Adipocyte (in vitro differentiated cells): ENCODE measurements at regions not wholly inside any gene's neighbourhood (a gene's known extent, or its start where the extent isn't known, plus 50 kb on each side); places are given as distances from the start of the nearest gene placed in this dataset.

Source experiments
- DNase-seq: peaks from one replicate; pipeline ENCODE4 v3.0.0-alpha.2; 2015; ENCODE audit warnings: low read depth
- H3K27me3 ChIP-seq: replicated peaks from 2 replicates; pipeline ENCODE4 v1.7.0; 2013; ENCODE audit warnings: mild to moderate bottlenecking, low read length, moderate library complexity; ENCODE audit not compliant: control insufficient read depth, insufficient read depth
- H3K36me3 ChIP-seq: 2 replicates; pipeline ENCODE4 v1.7.0; 2013; ENCODE audit warnings: low read length, mild to moderate bottlenecking, moderate library complexity; ENCODE audit not compliant: control insufficient read depth, insufficient read depth, severe bottlenecking
- H3K4me1 ChIP-seq: 2 replicates; pipeline ENCODE4 v1.7.0; 2013; ENCODE audit warnings: mild to moderate bottlenecking, low read length, moderate library complexity; ENCODE audit not compliant: control insufficient read depth, insufficient read depth
- H3K4me3 ChIP-seq: 2 replicates; pipeline ENCODE4 v1.7.0; 2013; ENCODE audit warnings: mild to moderate bottlenecking, low read length, moderate library complexity
- H3K9ac ChIP-seq: 2 replicates; pipeline ENCODE4 v1.7.0; 2013; ENCODE audit warnings: mild to moderate bottlenecking, low read length, moderate library complexity
- H3K9me3 ChIP-seq: 2 replicates; pipeline ENCODE4 v1.7.0; 2013; ENCODE audit warnings: mild to moderate bottlenecking, low read length, moderate library complexity; ENCODE audit not compliant: control insufficient read depth

- H3K4me3 ChIP-seq: no peak overlapping the region
- H3K27me3 ChIP-seq: no peaks in the 10 kb centered on the region
- H3K9me3 ChIP-seq: no peaks in the 10 kb centered on the region
- no peaks in the 10 kb centered on the region for H3K36me3 ChIP-seq
- H3K9ac ChIP-seq: no peak overlapping the region
- no peaks in the 10 kb centered on the region for H3K4me1 ChIP-seq
- no peak for DNase-seq
These were observed 651.5 kb upstream of the NRP1 start for GRCh38 chr10:33986016-33986415.

GRCh38 chr10:33982995-33983394 is 648.5 kb upstream of the NRP1 start:
- Histone ChIP-seq H3K36me3 (no peaks in the 10 kb centered on the region), H3K9ac (no peak overlapping the region), H3K9me3 (no peaks in the 10 kb centered on the region), H3K4me1 (no peaks in the 10 kb centered on the region), H3K27me3 (no peaks in the 10 kb centered on the region), H3K4me3 (no peak overlapping the region)
- peak; percentile 2 for DNase-seq

GRCh38 chr10:33981301-33981700 is 646.8 kb upstream of the NRP1 start:
- no peak overlapping the region for H3K4me3 ChIP-seq
- no peaks in the 10 kb centered on the region for H3K27me3 ChIP-seq
- no peak for DNase-seq
- H3K9me3 ChIP-seq: no peaks in the 10 kb centered on the region
- no peaks in the 10 kb centered on the region for H3K4me1 ChIP-seq
- no peaks in the 10 kb centered on the region for H3K36me3 ChIP-seq
- no peak overlapping the region for H3K9ac ChIP-seq

GRCh38 chr10:33979195-33979594 is 644.7 kb upstream of the NRP1 start:
- Histone ChIP-seq H3K36me3 (no peaks in the 10 kb centered on the region), H3K27me3 (no peaks in the 10 kb centered on the region), H3K4me3 (no peak overlapping the region), H3K4me1 (no peaks in the 10 kb centered on the region), H3K9me3 (no peaks in the 10 kb centered on the region), H3K9ac (no peak overlapping the region)
- no peak for DNase-seq

- Histone ChIP-seq H3K9me3 (no peaks in the 10 kb centered on the region), H3K4me1 (no peaks in the 10 kb centered on the region), H3K4me3 (no peak overlapping the region), H3K27me3 (no peaks in the 10 kb centered on the region), H3K36me3 (no peaks in the 10 kb centered on the region), H3K9ac (no peak overlapping the region)
- DNase-seq: no peak
These were observed 641.0 kb upstream of the NRP1 start for GRCh38 chr10:33975481-33975880.

- Histone ChIP-seq H3K4me3 (no peak overlapping the region), H3K9ac (no peak overlapping the region), H3K36me3 (no peaks in the 10 kb centered on the region), H3K4me1 (no peaks in the 10 kb centered on the region), H3K9me3 (no peaks in the 10 kb centered on the region), H3K27me3 (no peaks in the 10 kb centered on the region)
- DNase-seq: no peak
These were observed 640.6 kb upstream of the NRP1 start for GRCh38 chr10:33974976-33975478.

GRCh38 chr10:33968983-33969382 is 634.5 kb upstream of the NRP1 start:
- Histone ChIP-seq H3K4me1 (peaks cover 2% of the 10 kb centered on the region), H3K36me3 (no peaks in the 10 kb centered on the region), H3K9me3 (peaks cover 6% of the 10 kb centered on the region), H3K9ac (no peak overlapping the region), H3K27me3 (no peaks in the 10 kb centered on the region), H3K4me3 (no peak overlapping the region)
- DNase-seq: no peak

- Histone ChIP-seq H3K9me3 (peaks cover 6% of the 10 kb centered on the region), H3K27me3 (no peaks in the 10 kb centered on the region), H3K36me3 (no peaks in the 10 kb centered on the region), H3K4me3 (no peak overlapping the region), H3K9ac (no peak overlapping the region), H3K4me1 (peaks cover 2% of the 10 kb centered on the region)
- DNase-seq: no peak
These were observed 633.2 kb upstream of the NRP1 start for GRCh38 chr10:33967606-33968120.

GRCh38 chr10:33966946-33967345 is 632.5 kb upstream of the NRP1 start:
- no peak for DNase-seq
- Histone ChIP-seq H3K36me3 (no peaks in the 10 kb centered on the region), H3K4me1 (peaks cover 2% of the 10 kb centered on the region), H3K4me3 (no peak overlapping the region), H3K9me3 (peaks cover 6% of the 10 kb centered on the region), H3K9ac (no peak overlapping the region), H3K27me3 (no peaks in the 10 kb centered on the region)

- peaks cover 6% of the 10 kb centered on the region for H3K9me3 ChIP-seq
- DNase-seq: no peak
- no peak overlapping the region for H3K4me3 ChIP-seq
These were observed 631.5 kb upstream of the NRP1 start for GRCh38 chr10:33965795-33966581.

GRCh38 chr10:33963729-33964128 is 629.3 kb upstream of the NRP1 start:
- Histone ChIP-seq H3K4me1 (no peaks in the 10 kb centered on the region), H3K27me3 (no peaks in the 10 kb centered on the region), H3K9me3 (no peaks in the 10 kb centered on the region), H3K36me3 (no peaks in the 10 kb centered on the region), H3K9ac (no peak overlapping the region), H3K4me3 (no peak overlapping the region)
- peak; percentile 25 for DNase-seq

More at GRCh38 chr10:33965795-33966581, 631.5 kb upstream of the NRP1 start:
- Histone ChIP-seq H3K9ac (no peak overlapping the region), H3K27me3 (no peaks in the 10 kb centered on the region), H3K4me1 (peaks cover 2% of the 10 kb centered on the region), H3K36me3 (no peaks in the 10 kb centered on the region)
